ENCODE measurements at regions not wholly inside any gene's neighbourhood (a gene's known extent, or its start where the extent isn't known, plus 50 kb on each side); places are given as distances from the start of the nearest gene placed in this dataset.
"Not testable (repeated sequence)": the region's sequence is repeated elsewhere in the genome, so short reads cannot be mapped to it uniquely, and the experiment has no call there.

DNA sequence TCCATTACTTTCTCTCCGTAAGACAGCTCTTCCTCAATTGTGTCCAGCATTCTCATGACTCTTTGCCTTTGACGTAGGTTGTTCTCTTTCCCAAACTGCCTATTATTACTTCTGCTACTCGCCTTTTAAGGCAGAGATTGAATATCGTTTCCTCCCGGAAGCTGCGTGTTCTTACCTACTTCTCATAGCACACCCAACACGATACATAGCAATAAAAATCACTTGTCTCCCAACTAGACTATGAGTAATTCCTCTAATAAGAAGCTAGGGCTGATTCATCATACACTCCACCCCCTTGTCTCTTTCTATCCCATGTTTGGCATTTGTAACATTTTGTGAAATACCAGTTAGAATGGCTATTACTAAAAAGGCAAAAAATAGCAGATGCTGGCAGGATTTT lies 55.8 kb upstream of the SGIP1 start:
- H3K27ac ChIP-seq: no peak overlapping the region
- no peaks in the 10 kb centered on the region for H3K4me1 ChIP-seq
- no peak for DNase-seq
- H3K27me3 ChIP-seq: no peaks in the 10 kb centered on the region
- H3K9me3 ChIP-seq: no peaks in the 10 kb centered on the region
- WGBS, 2 donors: 93% methylated on average over 7 of the region's 7 CpGs
- intact Hi-C loops (cut with DNase I): no loop called here
- H3K4me3 ChIP-seq: no peak overlapping the region
- no peaks in the 10 kb centered on the region for H3K36me3 ChIP-seq
- TF ChIP-seq, protein P1, sequence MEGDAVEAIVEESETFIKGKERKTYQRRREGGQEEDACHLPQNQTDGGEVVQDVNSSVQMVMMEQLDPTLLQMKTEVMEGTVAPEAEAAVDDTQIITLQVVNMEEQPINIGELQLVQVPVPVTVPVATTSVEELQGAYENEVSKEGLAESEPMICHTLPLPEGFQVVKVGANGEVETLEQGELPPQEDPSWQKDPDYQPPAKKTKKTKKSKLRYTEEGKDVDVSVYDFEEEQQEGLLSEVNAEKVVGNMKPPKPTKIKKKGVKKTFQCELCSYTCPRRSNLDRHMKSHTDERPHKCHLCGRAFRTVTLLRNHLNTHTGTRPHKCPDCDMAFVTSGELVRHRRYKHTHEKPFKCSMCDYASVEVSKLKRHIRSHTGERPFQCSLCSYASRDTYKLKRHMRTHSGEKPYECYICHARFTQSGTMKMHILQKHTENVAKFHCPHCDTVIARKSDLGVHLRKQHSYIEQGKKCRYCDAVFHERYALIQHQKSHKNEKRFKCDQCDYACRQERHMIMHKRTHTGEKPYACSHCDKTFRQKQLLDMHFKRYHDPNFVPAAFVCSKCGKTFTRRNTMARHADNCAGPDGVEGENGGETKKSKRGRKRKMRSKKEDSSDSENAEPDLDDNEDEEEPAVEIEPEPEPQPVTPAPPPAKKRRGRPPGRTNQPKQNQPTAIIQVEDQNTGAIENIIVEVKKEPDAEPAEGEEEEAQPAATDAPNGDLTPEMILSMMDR (IDR thresholded peaks at IDR 0.05): no peak
- TF ChIP-seq POLR2A (IDR thresholded peaks at IDR 0.05) (no peak), POLR2AphosphoS5 (IDR thresholded peaks at IDR 0.05) (no peak), EP300 (IDR thresholded peaks at IDR 0.05) (no peak)

DNA sequence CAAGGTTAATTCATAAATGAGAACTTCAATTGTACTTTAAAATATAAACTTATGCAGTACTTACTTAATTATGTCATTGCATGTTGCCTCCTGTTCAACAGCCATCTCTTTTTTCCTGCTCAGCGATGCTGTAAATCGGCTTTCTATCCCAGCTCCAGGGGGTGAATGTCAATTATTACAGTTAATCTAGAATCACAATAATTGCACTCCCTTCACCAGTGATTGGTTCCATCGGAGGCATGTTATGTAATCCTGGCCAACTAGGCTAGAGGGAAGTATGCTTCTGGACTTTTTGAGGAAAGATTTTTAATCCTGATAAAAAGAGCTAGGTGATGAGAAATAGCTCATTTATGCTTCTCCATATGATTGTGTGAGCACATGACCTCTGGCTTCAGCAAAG lies 53.8 kb upstream of the SGIP1 start:
- intact Hi-C loops (cut with DNase I): no loop called here
- no peaks in the 10 kb centered on the region for H3K9me3 ChIP-seq
- WGBS, 2 donors: 81 to 89% methylated on average over 3 of the region's 3 CpGs
- H3K27ac ChIP-seq: no peak overlapping the region
- H3K4me1 ChIP-seq: no peaks in the 10 kb centered on the region
- no peak for DNase-seq
- H3K36me3 ChIP-seq: no peaks in the 10 kb centered on the region
- H3K4me3 ChIP-seq: no peak overlapping the region
- TF ChIP-seq POLR2AphosphoS5 (IDR thresholded peaks at IDR 0.05) (no peak), POLR2A (IDR thresholded peaks at IDR 0.05) (no peak)
- no peaks in the 10 kb centered on the region for H3K27me3 ChIP-seq

DNA sequence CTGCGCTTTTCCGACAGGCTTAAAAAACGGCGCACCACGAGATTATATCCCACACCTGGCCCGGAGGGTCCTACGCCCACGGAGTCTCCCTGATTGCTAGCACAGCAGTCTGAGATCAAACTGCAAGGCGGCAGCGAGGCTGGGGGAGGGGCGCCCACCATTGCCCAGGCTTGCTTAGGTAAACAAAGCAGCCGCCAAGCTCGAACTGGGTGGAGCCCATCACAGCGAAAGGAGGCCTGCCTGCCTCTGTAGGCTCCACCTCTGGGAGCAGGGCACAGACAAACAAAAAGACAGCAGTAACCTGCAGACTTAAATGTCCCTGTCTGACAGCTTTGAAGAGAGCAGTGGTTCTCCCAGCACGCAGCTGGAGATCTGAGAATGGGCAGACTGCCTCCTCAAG lies 52.7 kb upstream of the SGIP1 start:
- H3K27me3 ChIP-seq; H3K4me1 ChIP-seq; H3K4me3 ChIP-seq; DNase-seq; H3K9me3 ChIP-seq; H3K27ac ChIP-seq; H3K36me3 ChIP-seq; intact Hi-C loops (cut with DNase I): not testable (repeated sequence)
- 44 to 72% methylated on average over 14 of the region's 15 CpGs for WGBS, 2 donors

Data from sigmoid colon (tissue), 6 donors.